Loucy (cell line): ENCODE measurements at regions not wholly inside any gene's neighbourhood (a gene's known extent, or its start where the extent isn't known, plus 50 kb on each side); places are given as distances from the start of the nearest gene placed in this dataset.

Experiments used
- CTCF ChIP-seq: fragments of 200-600 bp; sonication (generic); conservative IDR thresholded peaks from 2 replicates; pipeline ENCODE4 v1.5.1; 2014; ENCODE audit warnings: mild to moderate bottlenecking, antibody characterized with exemption, low read length
- EZH2phosphoT487 ChIP-seq: fragments of 200-600 bp; IDR thresholded peaks from 2 replicates; pipeline ENCODE4 v1.6.1; 2018; ENCODE audit warnings: antibody characterized with exemption, mild to moderate bottlenecking, moderate library complexity, borderline replicate concordance

GRCh38 chr6:19356692-19357091 is 480.5 kb upstream of the ID4 start:
- TF ChIP-seq CTCF (no peak), EZH2phosphoT487 (no peak)
